Stromal cell of bone marrow (primary cell): ENCODE measurements at regions not wholly inside any gene's neighbourhood (a gene's known extent, or its start where the extent isn't known, plus 50 kb on each side); places are given as distances from the start of the nearest gene placed in this dataset.
"Not testable (repeated sequence)": the region's sequence is repeated elsewhere in the genome, so short reads cannot be mapped to it uniquely, and the experiment has no call there.

Source experiments
- DNase-seq: peaks from one replicate; pipeline ENCODE4 v3.0.0-alpha.2; 2012; ENCODE audit warnings: low read depth

- DNase-seq = peak; percentile 6
Measured at GRCh38 chr4:126526335-126526734, 1106.4 kb upstream of the INTU start.

- DNase-seq = no peak
Measured at GRCh38 chr4:126529997-126530396, 1102.8 kb upstream of the INTU start.

GRCh38 chr4:126530996-126531585 lies 1101.7 kb upstream of the INTU start:
- peak; percentile 67 for DNase-seq

- DNase-seq = no peak
Measured at GRCh38 chr4:126532527-126532926, 1100.2 kb upstream of the INTU start.

GRCh38 chr4:126533146-126533805 lies 1099.5 kb upstream of the INTU start:
- DNase-seq = peak; percentile 3

- DNase-seq = no peak
Measured at GRCh38 chr4:126539771-126540170, 1093.0 kb upstream of the INTU start.

GRCh38 chr4:126541820-126542219 lies 1090.9 kb upstream of the INTU start:
- peak; percentile 25 for DNase-seq

- no peak for DNase-seq
Measured at GRCh38 chr4:126544276-126544675, 1088.5 kb upstream of the INTU start.

GRCh38 chr4:126546197-126546596 lies 1086.6 kb upstream of the INTU start:
- not testable (repeated sequence) for DNase-seq

GRCh38 chr4:126547352-126547751 lies 1085.4 kb upstream of the INTU start:
- no peak for DNase-seq

- no peak for DNase-seq
Measured at GRCh38 chr4:126548890-126549289, 1083.9 kb upstream of the INTU start.

- DNase-seq = no peak
Measured at GRCh38 chr4:126552321-126552720, 1080.4 kb upstream of the INTU start.

- DNase-seq = no peak
Measured at GRCh38 chr4:126553248-126553647, 1079.5 kb upstream of the INTU start.

GRCh38 chr4:126558596-126558995 lies 1074.2 kb upstream of the INTU start:
- DNase-seq = no peak

GRCh38 chr4:126559961-126560360 lies 1072.8 kb upstream of the INTU start:
- no peak for DNase-seq

- DNase-seq = no peak
Measured at GRCh38 chr4:126560794-126561193, 1072.0 kb upstream of the INTU start.

GRCh38 chr4:126563389-126563788 lies 1069.4 kb upstream of the INTU start:
- DNase-seq = no peak

GRCh38 chr4:126564283-126564854 lies 1068.4 kb upstream of the INTU start:
- no peak for DNase-seq

GRCh38 chr4:126568652-126569570 lies 1063.8 kb upstream of the INTU start:
- DNase-seq = no peak

GRCh38 chr4:126572264-126572663 lies 1060.5 kb upstream of the INTU start:
- DNase-seq = no peak

- no peak for DNase-seq
Measured at GRCh38 chr4:126582737-126583136, 1050.0 kb upstream of the INTU start.

- DNase-seq = no peak
Measured at GRCh38 chr4:126583509-126583908, 1049.2 kb upstream of the INTU start.

- DNase-seq = no peak
Measured at GRCh38 chr4:126591583-126591982, 1041.2 kb upstream of the INTU start.
